HG03432 (cell line): ENCODE measurements at regions not wholly inside any gene's neighbourhood (a gene's known extent, or its start where the extent isn't known, plus 50 kb on each side); places are given as distances from the start of the nearest gene placed in this dataset.

Experiments used
- ATAC-seq: cut with Tn5 transposase; IDR thresholded peaks from one replicate; pipeline ENCODE4 v1.9.1; 2021; ENCODE audit warnings: mild to moderate bottlenecking, moderate library complexity; ENCODE audit not compliant: unreplicated experiment

DNA sequence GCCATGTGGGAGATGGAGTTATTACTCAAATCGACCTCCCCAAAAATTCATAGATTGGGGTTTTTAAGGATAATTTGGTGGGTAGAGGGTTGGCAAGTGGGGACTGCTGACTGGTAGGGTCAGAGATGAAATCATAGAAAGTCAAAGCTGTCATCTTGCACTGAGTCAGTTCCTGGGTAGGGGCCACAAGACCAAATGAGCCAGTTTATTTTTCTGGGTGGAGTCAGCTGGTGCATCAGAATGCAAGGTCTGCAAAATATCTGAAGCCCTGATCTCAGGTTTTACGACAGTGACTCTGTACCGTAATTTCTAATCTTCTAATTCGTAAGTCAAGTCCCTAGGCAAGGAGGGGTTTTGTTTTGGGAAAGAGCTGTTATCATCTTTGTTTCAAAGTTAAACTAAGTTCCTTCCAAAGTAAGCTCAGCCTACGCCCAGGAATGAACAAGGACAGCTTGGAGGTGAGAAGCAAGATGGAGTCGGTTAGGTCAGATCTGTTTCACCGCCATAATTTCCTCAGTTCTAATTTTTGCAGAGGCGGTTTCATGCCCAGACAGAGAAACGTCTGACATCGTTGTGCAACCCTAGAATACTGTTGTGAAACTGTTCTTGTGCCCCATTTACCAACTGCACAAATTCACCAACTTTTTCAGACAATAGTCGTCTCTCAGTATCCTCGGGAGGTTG, 104.5 kb upstream of the SFSWAP start:
- ATAC-seq: no peak

DNA sequence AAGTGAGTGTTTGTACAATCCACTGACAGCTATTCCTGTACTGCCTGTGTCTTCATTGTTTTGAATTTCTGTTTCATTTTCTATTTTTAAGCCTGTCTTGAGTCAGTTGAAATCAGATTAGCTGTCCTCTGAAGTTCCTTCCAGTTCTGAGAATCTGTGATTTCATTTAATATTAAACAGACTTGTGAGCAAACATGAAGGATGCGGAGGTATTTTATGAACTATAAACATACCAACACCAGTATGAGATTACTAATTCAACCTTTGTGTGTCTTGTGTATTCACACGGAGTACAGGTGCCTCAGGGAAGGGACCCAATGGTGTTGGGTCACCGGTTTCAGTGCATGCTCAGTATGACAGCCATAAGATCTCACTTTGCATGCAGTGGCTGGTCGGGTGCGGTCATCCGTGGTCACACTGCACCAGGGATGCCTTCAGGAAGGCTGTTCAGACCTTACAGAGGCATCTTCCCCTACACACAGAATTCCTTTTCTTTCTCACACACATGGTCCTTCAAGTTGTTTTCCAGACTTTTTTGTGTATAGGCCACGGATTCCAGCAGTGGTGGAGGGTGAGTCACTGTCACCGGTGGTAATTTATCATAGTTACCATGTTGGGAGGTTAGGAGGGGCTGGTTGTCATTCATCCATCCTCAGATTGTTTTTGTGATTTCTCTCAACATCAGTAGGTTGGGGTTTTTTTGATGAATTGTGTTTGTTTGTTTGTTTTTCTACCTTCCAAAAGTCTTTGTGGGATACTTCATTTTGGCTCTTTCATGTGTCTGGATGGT, 103.0 kb upstream of the SFSWAP start:
- ATAC-seq: peak; percentile 77

DNA sequence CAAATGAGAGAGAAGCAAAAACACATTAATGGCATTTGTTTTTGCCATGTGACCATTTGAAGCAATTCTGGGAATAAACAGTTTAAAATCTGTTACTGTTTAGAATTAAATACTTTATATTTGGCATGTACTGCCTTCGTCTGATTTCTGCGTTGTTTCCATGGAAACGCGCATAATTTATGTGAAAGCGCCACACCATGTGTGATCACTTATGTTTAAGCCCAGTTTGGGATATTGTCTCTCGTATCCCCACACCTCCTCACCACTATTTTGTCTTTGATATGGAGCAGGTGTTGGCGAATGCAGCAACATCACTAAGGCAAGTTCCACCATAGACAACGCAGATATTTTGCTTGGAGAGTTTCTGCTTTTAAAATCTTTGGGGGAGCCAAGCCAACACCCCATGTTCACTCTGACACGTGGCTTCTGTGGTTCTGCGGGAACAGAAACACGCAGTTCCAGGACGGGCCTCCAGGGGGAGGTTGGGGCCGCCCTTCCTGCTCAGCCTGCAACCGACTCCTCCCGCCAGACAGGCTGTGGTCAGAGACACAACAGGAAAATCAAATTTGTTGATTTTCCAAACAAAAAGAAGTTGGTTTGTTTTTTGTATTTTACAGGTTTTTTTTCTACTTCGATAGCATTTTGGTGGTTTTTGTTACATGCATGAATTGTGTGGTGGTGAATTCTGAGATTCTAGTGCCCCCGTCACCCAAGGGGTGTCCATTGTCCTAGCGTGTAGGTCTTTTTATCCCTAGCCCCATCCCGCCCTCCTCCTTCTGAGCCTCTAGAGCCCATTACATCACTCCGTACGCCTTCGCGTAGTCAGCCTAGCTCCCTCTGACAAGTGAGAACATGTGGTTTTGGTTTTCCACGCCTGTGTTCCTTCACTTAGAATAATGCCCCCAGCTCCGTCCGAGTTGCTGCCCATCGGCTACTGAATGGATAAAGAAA, 101.9 kb upstream of the SFSWAP start:
- no peak for ATAC-seq

DNA sequence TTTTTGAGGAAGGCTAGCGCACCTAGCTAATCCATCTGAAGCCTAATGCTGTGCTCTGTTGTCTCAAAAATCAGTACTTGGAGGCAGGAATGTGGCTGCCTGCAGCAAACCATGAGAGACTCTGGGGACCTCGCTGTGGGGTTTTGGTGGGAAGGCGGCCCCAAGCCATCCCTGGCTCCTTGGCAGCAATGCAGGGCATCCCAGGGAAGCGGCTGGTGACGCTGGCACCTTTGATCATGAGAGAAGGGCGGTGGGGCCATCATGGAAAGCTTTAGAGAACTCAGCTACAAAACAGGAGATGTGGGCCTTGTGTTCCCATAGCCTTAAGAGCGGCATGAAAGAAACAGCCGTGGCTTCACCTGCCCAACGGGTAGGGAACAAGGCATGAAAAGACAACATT, 101.1 kb upstream of the SFSWAP start:
- ATAC-seq: no peak

GRCh38 chr12:131610181-131610580, 100.7 kb upstream of the SFSWAP start:
- ATAC-seq: no peak

DNA sequence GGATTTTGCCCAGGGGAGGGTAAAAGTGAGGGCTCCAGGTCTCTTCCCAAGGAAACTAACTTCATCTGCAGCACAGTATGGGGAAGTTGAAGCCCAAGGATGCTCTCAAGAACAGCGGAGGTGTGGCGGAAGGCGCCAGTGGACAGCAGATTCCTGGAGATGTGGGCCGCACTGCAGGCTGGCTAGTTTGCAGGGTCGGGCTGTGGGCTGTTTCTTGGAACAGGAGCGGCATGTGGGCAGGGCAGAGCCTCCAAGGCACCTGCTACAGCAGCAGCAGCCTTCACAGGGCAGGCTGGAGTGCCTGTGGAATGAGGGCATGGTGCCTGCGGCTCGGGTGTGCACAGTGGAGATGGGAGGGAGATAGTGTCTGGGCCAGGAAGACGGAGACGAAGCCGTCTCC, 100.0 kb upstream of the SFSWAP start:
- ATAC-seq: no peak

DNA sequence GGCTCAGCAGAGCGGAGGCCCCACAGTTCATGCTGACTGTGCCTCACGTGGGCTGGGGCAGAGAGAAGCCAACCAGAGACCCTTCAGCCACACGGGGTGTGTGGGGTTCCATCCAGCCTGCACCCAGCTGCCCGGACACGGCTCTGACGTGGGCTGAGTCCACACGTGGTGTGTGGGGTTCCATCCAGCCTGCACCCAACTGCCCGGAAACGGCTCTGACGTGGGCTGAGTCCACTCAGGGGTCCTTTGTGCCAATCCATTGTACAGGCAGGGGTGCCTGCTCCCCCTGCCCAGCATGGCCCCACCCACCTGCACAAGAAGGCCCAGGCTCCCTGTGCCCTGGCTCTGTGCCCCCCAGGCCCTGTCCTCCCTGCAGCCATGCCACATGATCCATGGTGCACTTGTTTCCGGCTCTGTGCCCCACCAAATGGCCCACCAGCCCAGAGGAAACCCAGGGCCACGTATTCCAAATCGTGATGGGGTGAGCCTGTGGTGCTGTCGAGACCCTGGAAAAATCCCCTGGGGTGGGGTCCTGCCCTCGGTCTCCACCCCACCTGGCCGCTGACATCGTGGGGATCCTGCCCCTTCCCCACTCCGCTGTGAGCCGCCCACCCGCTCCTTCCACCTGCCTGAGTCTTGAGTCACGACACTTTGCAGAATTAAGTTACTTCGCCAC, 99.3 kb upstream of the SFSWAP start:
- ATAC-seq: no peak

DNA sequence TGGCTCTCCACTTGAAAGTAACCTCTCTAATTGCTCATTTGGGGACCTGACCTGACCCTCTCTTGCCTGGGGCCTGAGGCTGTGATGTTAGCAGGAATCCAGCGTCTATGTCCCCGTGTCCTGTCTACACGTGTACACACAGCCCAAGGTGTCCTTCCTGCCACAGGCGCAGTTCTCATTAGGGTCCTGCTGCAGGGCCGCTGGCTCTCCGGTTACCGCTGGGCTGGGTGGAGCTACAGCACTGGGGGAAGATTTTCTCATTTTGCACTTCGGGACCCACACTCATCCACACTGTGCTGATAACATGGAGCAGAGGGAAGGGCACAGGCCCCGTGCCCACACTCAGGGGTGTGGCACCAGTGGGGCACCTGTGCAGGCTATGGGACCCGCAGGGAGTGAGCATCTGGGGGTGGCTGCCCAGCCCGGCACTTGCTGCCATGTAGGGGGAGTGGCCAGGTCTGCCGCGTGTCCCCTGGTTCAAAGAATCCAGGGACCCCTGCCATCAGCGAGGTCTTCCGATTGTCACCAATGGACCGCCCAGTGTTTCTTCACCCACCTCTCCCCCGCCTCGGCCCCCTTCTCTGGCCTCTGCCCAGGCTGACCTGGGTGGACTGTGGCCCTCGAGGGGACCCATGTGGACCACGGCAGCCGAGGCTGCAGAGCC, 98.7 kb upstream of the SFSWAP start:
- ATAC-seq: no peak

DNA sequence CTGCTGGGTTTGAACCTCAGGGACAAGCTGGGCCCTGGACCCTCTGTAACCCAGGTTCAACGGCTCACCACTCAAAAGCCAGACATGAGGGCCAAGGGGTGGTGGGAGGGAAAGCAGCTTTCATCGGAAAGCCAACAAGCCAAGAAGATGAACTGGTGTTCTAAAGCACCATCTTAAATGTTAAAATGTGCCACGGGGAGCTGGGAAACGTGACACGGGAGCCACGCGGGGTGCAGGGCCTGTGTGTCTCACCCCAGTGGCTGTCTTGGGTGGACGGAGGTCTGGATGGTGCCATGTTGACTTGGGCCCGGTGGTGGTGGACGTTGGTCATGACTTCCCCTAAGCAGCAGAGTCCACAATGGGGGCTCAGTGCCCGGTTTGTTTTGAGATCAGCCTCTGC, 97.7 kb upstream of the SFSWAP start:
- no peak for ATAC-seq

DNA sequence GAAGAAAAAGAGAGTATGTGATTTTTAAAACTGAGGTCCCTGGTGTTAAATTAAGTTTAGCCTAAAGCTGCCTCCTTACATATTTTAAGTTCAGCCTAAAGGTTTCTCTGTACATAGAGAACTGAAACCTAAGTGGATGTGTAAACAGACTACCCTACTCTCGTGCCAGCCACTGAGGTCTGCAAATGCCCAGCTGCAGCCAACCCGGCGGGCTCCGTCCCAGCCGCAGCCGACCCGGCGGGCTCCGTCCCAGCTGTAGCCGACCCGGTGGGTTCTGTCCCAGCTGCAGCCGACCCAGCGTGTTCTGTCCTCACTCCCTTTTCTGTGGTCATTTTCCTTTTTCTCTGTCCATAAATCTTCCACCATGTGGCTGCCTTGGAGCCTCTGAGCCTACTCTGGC, 97.2 kb upstream of the SFSWAP start:
- ATAC-seq: no peak

DNA sequence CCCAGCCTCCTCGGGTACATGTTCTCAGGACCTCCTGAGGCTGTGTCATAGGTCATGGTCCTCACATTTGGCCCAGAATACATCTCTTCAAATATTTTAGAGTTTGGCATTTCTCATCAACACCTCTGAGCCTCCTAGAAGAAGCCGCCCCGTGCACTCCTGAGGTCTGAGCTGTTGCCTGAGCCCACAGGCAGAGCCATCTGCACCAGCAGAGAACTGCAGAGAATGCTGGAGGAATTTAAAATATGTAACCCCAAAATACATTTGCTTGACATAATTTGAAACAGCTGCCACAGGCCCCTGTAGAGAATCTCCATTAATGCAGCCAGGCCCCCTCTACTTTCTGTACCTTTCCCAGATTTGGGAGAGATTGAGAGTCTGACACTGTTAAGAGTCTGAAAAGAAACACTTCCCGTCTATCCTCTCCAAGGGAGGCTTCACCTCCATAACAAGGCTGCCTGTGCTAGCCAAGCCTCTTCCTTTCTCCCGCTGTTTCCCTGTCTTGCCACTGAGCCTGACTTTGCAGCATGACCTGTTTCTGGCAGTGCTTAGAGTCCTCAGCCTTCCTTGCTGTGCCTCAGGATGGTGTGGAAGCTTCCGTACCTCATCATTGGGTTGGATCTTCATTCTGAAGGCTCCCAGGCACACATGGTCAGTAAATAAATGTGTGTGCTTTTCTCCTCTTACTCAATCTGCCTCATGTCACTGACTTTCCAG, 95.4 kb upstream of the SFSWAP start:
- no peak for ATAC-seq

- ATAC-seq: no peak
These were observed 94.7 kb upstream of the SFSWAP start for GRCh38 chr12:131616043-131616700.

DNA sequence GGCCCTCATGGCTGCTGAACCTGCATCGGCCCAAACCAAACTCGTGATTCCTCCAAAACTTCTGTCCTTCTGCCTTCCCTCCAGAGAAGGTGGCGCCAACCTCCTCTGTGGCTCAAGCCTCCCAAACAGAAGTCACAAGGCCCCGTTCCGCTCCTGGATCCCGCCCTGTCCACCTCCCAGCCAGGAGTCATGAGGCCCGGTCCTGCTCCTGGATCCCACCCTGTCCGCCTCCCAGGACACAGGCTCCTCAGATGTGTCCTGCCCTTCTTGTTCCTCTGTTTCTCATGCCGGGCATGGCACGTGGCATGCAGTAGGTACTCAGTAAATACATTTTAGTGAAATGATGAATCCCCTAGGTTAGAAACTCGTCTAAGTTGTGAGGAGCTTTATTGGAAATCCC, 94.2 kb upstream of the SFSWAP start:
- no peak for ATAC-seq

- ATAC-seq: no peak
These were observed 93.7 kb upstream of the SFSWAP start for GRCh38 chr12:131617179-131617578.

- ATAC-seq: no peak
These were observed 93.1 kb upstream of the SFSWAP start for GRCh38 chr12:131617596-131618302.

GRCh38 chr12:131618303-131618658, 92.6 kb upstream of the SFSWAP start:
- no peak for ATAC-seq

DNA sequence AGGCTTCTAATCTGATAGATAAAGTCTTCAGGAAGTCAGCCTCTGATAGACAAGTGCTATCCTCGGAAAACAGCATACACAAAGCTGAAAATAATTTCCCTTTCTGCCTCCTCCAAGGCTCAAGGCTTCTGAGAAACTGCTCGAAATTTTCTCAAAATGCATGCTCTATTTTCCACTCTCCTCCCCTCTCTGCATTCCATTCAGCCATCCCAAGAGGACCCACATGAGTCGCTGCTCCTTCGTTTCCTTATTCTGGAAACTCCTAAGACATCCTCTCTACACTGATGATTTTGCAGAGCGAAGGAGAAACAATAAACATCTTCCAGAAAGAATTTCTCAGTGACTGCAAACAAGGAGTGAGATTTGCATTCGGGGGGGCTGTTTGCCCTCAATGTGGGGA, 92.2 kb upstream of the SFSWAP start:
- no peak for ATAC-seq

- no peak for ATAC-seq
These were observed 91.7 kb upstream of the SFSWAP start for GRCh38 chr12:131619106-131619642.
